OCI-LY1 (cell line): ENCODE measurements at regions not wholly inside any gene's neighbourhood (a gene's known extent, or its start where the extent isn't known, plus 50 kb on each side); places are given as distances from the start of the nearest gene placed in this dataset.

Experiments used
- H2AFZ ChIP-seq: fragments of 200-600 bp; sonication (generic), shearing (Covaris generic); 2 replicates; pipeline ENCODE4 v1.6.0; 2014; ENCODE audit warnings: antibody characterized with exemption, mild to moderate bottlenecking, low read length
- H3F3A ChIP-seq: fragments of 200-600 bp; sonication (generic), shearing (Covaris generic); 2 replicates; pipeline ENCODE4 v1.6.0; 2014; ENCODE audit warnings: mild to moderate bottlenecking, antibody characterized with exemption, low read length, moderate library complexity; ENCODE audit not compliant: insufficient read depth
- H3K27ac ChIP-seq: fragments of 200-600 bp; sonication (generic); 2 replicates; pipeline ENCODE4 v1.5.1; 2014; ENCODE audit warnings: low read length, mixed run types, mild to moderate bottlenecking, low read depth; ENCODE audit not compliant: poor library complexity, severe bottlenecking
- H3K27me3 ChIP-seq: fragments of 200-600 bp; sonication (generic); 2 replicates; pipeline ENCODE4 v1.6.0; 2014; ENCODE audit warnings: antibody characterized with exemption, mild to moderate bottlenecking, low read length, moderate library complexity; ENCODE audit not compliant: insufficient read depth
- H3K36me3 ChIP-seq: fragments of 200-600 bp; sonication (generic); 2 replicates; pipeline ENCODE4 v1.6.1; 2014; ENCODE audit warnings: mild to moderate bottlenecking, antibody characterized with exemption, low read length, moderate library complexity, mixed read lengths; ENCODE audit not compliant: insufficient read depth
- H3K4me1 ChIP-seq: fragments of 200-600 bp; sonication (generic); 2 replicates; pipeline ENCODE4 v1.5.1; 2014; ENCODE audit warnings: mild to moderate bottlenecking, low read length, moderate library complexity; ENCODE audit not compliant: insufficient read depth, severe bottlenecking
- H3K4me2 ChIP-seq: fragments of 200-600 bp; sonication (generic), shearing (Covaris generic); 2 replicates; pipeline ENCODE4 v1.6.1; 2014; ENCODE audit warnings: low read length
- H3K4me3 ChIP-seq: fragments of 200-600 bp; sonication (generic); 2 replicates; pipeline ENCODE4 v1.5.1; 2014; ENCODE audit warnings: low read length, low read depth, mild to moderate bottlenecking, mixed read lengths; ENCODE audit not compliant: poor library complexity, severe bottlenecking
- H3K79me2 ChIP-seq: fragments of 200-600 bp; shearing (Covaris generic); 2 replicates; pipeline ENCODE4 v1.6.1; 2016; ENCODE audit warnings: mixed run types, low read length, mixed read lengths; ENCODE audit not compliant: insufficient read depth
- H3K9ac ChIP-seq: fragments of 200-600 bp; sonication (generic), shearing (Covaris generic); 2 replicates; pipeline ENCODE4 v1.6.1; 2014; ENCODE audit warnings: mild to moderate bottlenecking, low read length, mixed read lengths
- H3K9me2 ChIP-seq: fragments of 200-600 bp; sonication (generic), shearing (Covaris generic); 2 replicates; pipeline ENCODE4 v1.6.1; 2014; ENCODE audit warnings: low read depth, mild to moderate bottlenecking, low read length, mixed read lengths
- H3K9me3 ChIP-seq: fragments of 200-600 bp; shearing (Covaris generic); 2 replicates; pipeline ENCODE4 v1.6.1; 2014; ENCODE audit warnings: low read length, mixed read lengths
- H4K20me1 ChIP-seq: fragments of 200-600 bp; sonication (generic), shearing (Covaris generic); 2 replicates; pipeline ENCODE4 v1.6.0; 2016; ENCODE audit warnings: mild to moderate bottlenecking, low read length; ENCODE audit not compliant: insufficient read depth
- CTCF ChIP-seq: fragments of 200-600 bp; sonication (generic), shearing (Covaris generic); IDR thresholded peaks from 2 replicates; pipeline ENCODE4 v1.5.1; 2017; ENCODE audit warnings: mild to moderate bottlenecking, antibody characterized with exemption, low read length, moderate library complexity, mixed read lengths
- EZH2 ChIP-seq: fragments of 200-600 bp; sonication (generic), shearing (Covaris generic); IDR thresholded peaks from 2 replicates; pipeline ENCODE4 v1.8.0; 2017; ENCODE audit warnings: borderline replicate concordance, mixed run types, mild to moderate bottlenecking, antibody characterized with exemption, low read length, moderate library complexity, mixed read lengths

- no peak overlapping the region for H3K4me2 ChIP-seq
- no peaks in the 10 kb centered on the region for H3K9me2 ChIP-seq
- no peak overlapping the region for H3K4me3 ChIP-seq
- no peaks in the 10 kb centered on the region for H3K4me1 ChIP-seq
- no peak overlapping the region for H3K9ac ChIP-seq
- H3K9me3 ChIP-seq: no peaks in the 10 kb centered on the region
- no peak overlapping the region for H2AFZ ChIP-seq
- no peak overlapping the region for H3K27ac ChIP-seq
- H3K27me3 ChIP-seq: no peaks in the 10 kb centered on the region
- H4K20me1 ChIP-seq: no peaks in the 10 kb centered on the region
- H3K79me2 ChIP-seq: no peaks in the 10 kb centered on the region
- H3K36me3 ChIP-seq: no peaks in the 10 kb centered on the region
- no peak for TF ChIP-seq CTCF
- no peak for TF ChIP-seq EZH2
- H3F3A ChIP-seq: no peaks in the 10 kb centered on the region
Measured at GRCh38 chr3:176911579-176911978, 285.7 kb downstream of the TBL1XR1 start.

GRCh38 chr3:176909044-176909443, 288.2 kb downstream of the TBL1XR1 start:
- no peak overlapping the region for H3K4me3 ChIP-seq
- no peaks in the 10 kb centered on the region for H3K27me3 ChIP-seq
- H3K4me2 ChIP-seq: no peak overlapping the region
- no peak overlapping the region for H3K9ac ChIP-seq
- H2AFZ ChIP-seq: no peak overlapping the region
- no peaks in the 10 kb centered on the region for H3K9me2 ChIP-seq
- H3K27ac ChIP-seq: no peak overlapping the region
- H3K36me3 ChIP-seq: no peaks in the 10 kb centered on the region
- no peak for TF ChIP-seq EZH2
- no peak for TF ChIP-seq CTCF
- no peaks in the 10 kb centered on the region for H4K20me1 ChIP-seq
- H3K9me3 ChIP-seq: no peaks in the 10 kb centered on the region
- H3K4me1 ChIP-seq: no peaks in the 10 kb centered on the region
- H3F3A ChIP-seq: no peaks in the 10 kb centered on the region
- H3K79me2 ChIP-seq: no peaks in the 10 kb centered on the region

DNA sequence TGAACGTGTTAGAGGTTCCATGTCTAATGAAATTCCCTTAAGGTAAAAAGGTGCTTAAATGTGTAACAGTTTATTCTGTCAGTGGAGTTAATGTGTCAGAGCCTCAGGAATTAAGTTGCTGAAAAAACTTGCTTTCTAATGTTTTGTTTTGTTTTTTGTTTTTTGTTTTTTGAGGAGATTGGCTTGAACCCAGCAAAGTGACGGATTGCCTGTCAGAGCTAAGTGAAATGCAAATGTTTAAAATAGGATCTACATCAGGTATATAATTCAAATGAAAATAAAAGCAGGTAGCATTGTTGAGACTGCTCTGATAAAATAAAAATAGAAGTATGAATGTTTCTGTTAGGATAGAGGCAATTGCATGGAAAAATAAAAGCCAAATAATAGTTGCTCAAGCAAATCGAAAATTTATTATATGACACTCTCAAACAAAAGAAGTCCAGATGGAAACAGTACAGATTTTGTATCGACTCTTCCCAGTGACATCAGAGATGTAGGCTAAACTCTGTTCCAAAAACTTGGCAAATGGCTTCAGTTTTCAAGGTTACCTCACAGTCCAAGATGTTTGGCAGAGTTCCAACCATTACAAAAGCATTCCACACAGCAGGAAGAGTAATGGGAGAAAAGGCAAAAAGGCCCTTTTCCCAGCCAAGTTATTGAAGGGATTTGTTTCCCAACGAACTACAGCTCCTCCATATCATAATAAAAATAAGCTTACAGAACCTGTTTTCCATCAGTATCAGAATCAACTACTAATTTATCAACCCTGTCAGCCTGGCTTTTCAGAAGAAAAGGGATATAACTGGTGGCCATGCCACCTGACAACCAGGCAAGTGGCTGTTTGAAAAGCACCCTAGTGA, 291.0 kb downstream of the TBL1XR1 start:
- no peak overlapping the region for H3K4me3 ChIP-seq
- H3K9ac ChIP-seq: no peak overlapping the region
- H3K27me3 ChIP-seq: no peaks in the 10 kb centered on the region
- TF ChIP-seq CTCF (no peak), EZH2 (no peak)
- H3K36me3 ChIP-seq: no peaks in the 10 kb centered on the region
- no peaks in the 10 kb centered on the region for H3K79me2 ChIP-seq
- H4K20me1 ChIP-seq: no peaks in the 10 kb centered on the region
- no peaks in the 10 kb centered on the region for H3F3A ChIP-seq
- no peak overlapping the region for H3K27ac ChIP-seq
- H3K4me1 ChIP-seq: no peaks in the 10 kb centered on the region
- H3K4me2 ChIP-seq: no peak overlapping the region
- H3K9me3 ChIP-seq: no peaks in the 10 kb centered on the region
- no peak overlapping the region for H2AFZ ChIP-seq
- no peaks in the 10 kb centered on the region for H3K9me2 ChIP-seq
